Stomach (tissue), 8 donors: ENCODE measurements at regions not wholly inside any gene's neighbourhood (a gene's known extent, or its start where the extent isn't known, plus 50 kb on each side); places are given as distances from the start of the nearest gene placed in this dataset.

ENCODE experiments used
- DNase-seq, 2 donors: peaks; one replicate each; pipeline versions ENCODE4 v3.0.0 to v3.0.0-alpha.2; 2013 to 2019
- H3K27ac ChIP-seq, 5 donors: fragments of 200-600 bp in 4 of 5; sonication (generic) in 4 of 5; one replicate each; pipeline ENCODE4 v1.5.1; 2013 to 2019; ENCODE audit warnings: mild to moderate bottlenecking in 1 of 5, moderate library complexity in 1 of 5
- H3K27me3 ChIP-seq, 3 donors: fragments of 200-600 bp; sonication (generic); one replicate each; pipeline ENCODE4 v1.5.1; 2017 to 2019; ENCODE audit warnings: mixed run types in 1 of 3
- H3K36me3 ChIP-seq, 4 donors: fragments of 200-600 bp; sonication (generic); 1 replicate in 3 of 4; 2 replicates in 1 of 4; pipeline ENCODE4 v1.5.1; 2016 to 2019
- H3K4me1 ChIP-seq, 4 donors: fragments of 200-600 bp; sonication (generic); one replicate each; pipeline ENCODE4 v1.5.1; 2016 to 2019
- H3K4me3 ChIP-seq, 4 donors: fragments of 200-600 bp; sonication (generic) in 3 of 4; one replicate each; pipeline ENCODE4 v1.5.1; 2016 to 2019; ENCODE audit warnings: mild to moderate bottlenecking in 1 of 4
- H3K9me3 ChIP-seq, 4 donors: fragments of 200-600 bp; sonication (generic); one replicate each; pipeline ENCODE4 v1.5.1; 2016 to 2019
- EP300 ChIP-seq: sonication (generic); formaldehyde crosslinking; IDR thresholded peaks from one replicate; pipeline ENCODE4 v1.6.1; 2017; ENCODE audit warnings: antibody characterized with exemption
- POLR2A ChIP-seq, 4 donors: fragments of 450-650 bp; IDR thresholded peaks; one replicate each; pipeline ENCODE4 v1.6.1; 2016; ENCODE audit warnings: antibody characterized with exemption in 4 of 4, control low read depth in 2 of 4, mild to moderate bottlenecking in 1 of 4, moderate library complexity in 1 of 4
- POLR2AphosphoS5 ChIP-seq, 3 donors: sonication (generic); formaldehyde crosslinking; IDR thresholded peaks; one replicate each; pipeline ENCODE4 v1.6.1; 2016; ENCODE audit warnings: antibody characterized with exemption in 3 of 3
- WGBS, 5 donors: extraction: QIAGEN DNeasy Blood & Tissue Kit in 3 of 5; methylation state at CpG; one replicate each; pipeline versions ENCODE4 v1.1.5 to v1.1.7; 2013 to 2018; 5-methylcytosine and 5-hydroxymethylcytosine counted together
- intact Hi-C: fragments of 100-400 bp; cut with DNase I; formaldehyde crosslinking; loops from one replicate; pipeline ENCODE4 v1.15.1; 2023; ENCODE audit warnings: low total_unique reads
- TF ChIP-seq, protein P1 (sequence below), 7 experiments: fragments of 450-650 bp in 4 of 7; fragments of 200-600 bp in 3 of 7; sonication (generic) in 3 of 7; IDR thresholded peaks; one replicate each; pipeline ENCODE4 v1.5.1; 2016 to 2019; ENCODE audit warnings: antibody characterized with exemption in 7 of 7, control low read depth in 2 of 7, mild to moderate bottlenecking in 1 of 7
- donor health status: healthy with polysubstance abuse.
- donor health status: Bipolar disorder and iron deficiency.
- donor health status: healthy.

DNA sequence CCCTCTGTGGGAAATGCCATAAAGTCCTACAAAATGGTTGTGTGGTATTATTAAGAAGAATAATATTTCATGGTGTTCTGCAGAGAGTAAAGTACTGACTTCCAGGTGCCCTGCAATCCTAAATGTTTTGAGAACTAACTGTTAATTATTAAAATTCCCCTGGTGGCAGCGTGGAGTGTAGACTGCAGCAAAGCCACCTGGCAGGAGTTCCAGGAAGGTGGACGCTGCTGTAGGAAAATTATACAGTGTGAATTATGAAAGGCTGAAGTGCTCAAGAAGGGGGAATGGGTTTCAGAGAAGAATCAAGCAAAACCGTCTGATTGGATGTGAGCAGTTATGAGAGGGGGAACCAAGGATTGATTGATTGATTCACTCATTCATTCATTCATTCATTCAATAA lies 572.4 kb upstream of the PPP2R3A start:
- H3K4me1 ChIP-seq, result no peaks in the 10 kb centered on the region
- H3K27me3 ChIP-seq, result no peaks in the 10 kb centered on the region
- H3K9me3 ChIP-seq, result peaks cover 0 to 43% (median 31%) of the 10 kb centered on the region in 4 donors
- no peaks in the 10 kb centered on the region for H3K36me3 ChIP-seq
- TF ChIP-seq EP300, result no peak
- H3K27ac ChIP-seq, result no peak overlapping the region
- WGBS, 5 donors, result 30 to 62% (median 46%) methylated on average over 3 of the region's 3 CpGs
- no peak overlapping the region for H3K4me3 ChIP-seq
- intact Hi-C loops, result no loop called here
- DNase-seq, result no peak

- Histone ChIP-seq H3K27ac (no peak overlapping the region), H3K36me3 (no peaks in the 10 kb centered on the region), H3K4me3 (no peak overlapping the region), H3K4me1 (no peaks in the 10 kb centered on the region), H3K9me3 (peaks cover 0 to 34% (median 29%) of the 10 kb centered on the region in 4 donors), H3K27me3 (no peaks in the 10 kb centered on the region)
- intact Hi-C loops, result no loop called here
- TF ChIP-seq POLR2AphosphoS5 (IDR thresholded peaks at IDR 0.05) (no peak), EP300 (no peak), POLR2A (IDR thresholded peaks at IDR 0.05) (no peak)
- TF ChIP-seq, protein P1, sequence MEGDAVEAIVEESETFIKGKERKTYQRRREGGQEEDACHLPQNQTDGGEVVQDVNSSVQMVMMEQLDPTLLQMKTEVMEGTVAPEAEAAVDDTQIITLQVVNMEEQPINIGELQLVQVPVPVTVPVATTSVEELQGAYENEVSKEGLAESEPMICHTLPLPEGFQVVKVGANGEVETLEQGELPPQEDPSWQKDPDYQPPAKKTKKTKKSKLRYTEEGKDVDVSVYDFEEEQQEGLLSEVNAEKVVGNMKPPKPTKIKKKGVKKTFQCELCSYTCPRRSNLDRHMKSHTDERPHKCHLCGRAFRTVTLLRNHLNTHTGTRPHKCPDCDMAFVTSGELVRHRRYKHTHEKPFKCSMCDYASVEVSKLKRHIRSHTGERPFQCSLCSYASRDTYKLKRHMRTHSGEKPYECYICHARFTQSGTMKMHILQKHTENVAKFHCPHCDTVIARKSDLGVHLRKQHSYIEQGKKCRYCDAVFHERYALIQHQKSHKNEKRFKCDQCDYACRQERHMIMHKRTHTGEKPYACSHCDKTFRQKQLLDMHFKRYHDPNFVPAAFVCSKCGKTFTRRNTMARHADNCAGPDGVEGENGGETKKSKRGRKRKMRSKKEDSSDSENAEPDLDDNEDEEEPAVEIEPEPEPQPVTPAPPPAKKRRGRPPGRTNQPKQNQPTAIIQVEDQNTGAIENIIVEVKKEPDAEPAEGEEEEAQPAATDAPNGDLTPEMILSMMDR (IDR thresholded peaks at IDR 0.05), result no peak
- 48 to 61% (median 51%) methylated on average over 4 of the region's 4 CpGs for WGBS, 5 donors
- DNase-seq, result no peak
These were observed 571.5 kb upstream of the PPP2R3A start for GRCh38 chr3:135393898-135394525.

DNA sequence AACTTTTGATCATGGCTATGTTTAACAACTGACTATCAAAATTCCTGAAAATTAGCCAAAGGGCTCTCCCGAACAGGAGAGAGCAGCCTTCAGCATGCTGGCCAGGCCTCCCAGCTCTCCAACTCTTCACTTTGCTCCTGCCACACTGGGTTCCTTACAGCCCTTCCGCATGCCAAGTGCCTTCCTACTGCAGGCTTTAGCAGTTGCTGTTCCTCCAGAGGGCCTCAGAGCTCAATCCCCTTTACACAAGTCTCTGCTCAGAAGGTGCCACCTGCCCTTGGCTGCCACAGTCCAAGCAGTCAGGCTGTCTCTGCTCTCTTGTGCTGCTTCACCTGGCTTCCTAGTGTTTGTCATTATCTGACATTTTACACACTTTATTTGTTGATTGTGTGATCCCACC lies 553.1 kb upstream of the PPP2R3A start:
- Histone ChIP-seq H3K4me1 (no peaks in the 10 kb centered on the region), H3K4me3 (no peak overlapping the region), H3K27ac (no peak overlapping the region), H3K36me3 (no peaks in the 10 kb centered on the region), H3K27me3 (no peaks in the 10 kb centered on the region), H3K9me3 (no peaks in the 10 kb centered on the region)
- intact Hi-C loops, result no loop called here
- 52 to 71% (median 58%) methylated on average over 2 of the region's 2 CpGs for WGBS, 5 donors
- no peak for TF ChIP-seq POLR2AphosphoS5 (IDR thresholded peaks at IDR 0.05)
- no peak for TF ChIP-seq EP300
- TF ChIP-seq, protein P1 (IDR thresholded peaks at IDR 0.05), result no peak
- TF ChIP-seq POLR2A (IDR thresholded peaks at IDR 0.05), result no peak
- no peak for DNase-seq

GRCh38 chr3:135416182-135416581 lies 549.3 kb upstream of the PPP2R3A start:
- WGBS, 5 donors, result 86 to 92% (median 91%) methylated on average over 2 of the region's 2 CpGs
- Histone ChIP-seq H3K27me3 (no peaks in the 10 kb centered on the region), H3K4me3 (no peak overlapping the region), H3K36me3 (no peaks in the 10 kb centered on the region), H3K27ac (no peak overlapping the region), H3K4me1 (no peaks in the 10 kb centered on the region), H3K9me3 (no peaks in the 10 kb centered on the region)
- TF ChIP-seq POLR2AphosphoS5 (IDR thresholded peaks at IDR 0.05) (no peak), EP300 (no peak), POLR2A (IDR thresholded peaks at IDR 0.05) (no peak)
- TF ChIP-seq, protein P1 (IDR thresholded peaks at IDR 0.05), result no peak
- no peak for DNase-seq
- intact Hi-C loops, result no loop called here

GRCh38 chr3:135419155-135419554 lies 546.4 kb upstream of the PPP2R3A start:
- H3K27me3 ChIP-seq, result no peaks in the 10 kb centered on the region
- no peak overlapping the region for H3K27ac ChIP-seq
- WGBS, 5 donors, result 69 to 80% (median 73%) methylated on average over 2 of the region's 2 CpGs
- no peaks in the 10 kb centered on the region for H3K9me3 ChIP-seq
- H3K36me3 ChIP-seq, result no peaks in the 10 kb centered on the region
- no peaks in the 10 kb centered on the region for H3K4me1 ChIP-seq
- intact Hi-C loops, result no loop called here
- DNase-seq, result no peak
- TF ChIP-seq, protein P1 (IDR thresholded peaks at IDR 0.05), result no peak
- TF ChIP-seq POLR2A (IDR thresholded peaks at IDR 0.05) (no peak), POLR2AphosphoS5 (IDR thresholded peaks at IDR 0.05) (no peak), EP300 (no peak)
- no peak overlapping the region for H3K4me3 ChIP-seq
